Neural cell (in vitro differentiated cells): ENCODE measurements at regions not wholly inside any gene's neighbourhood (a gene's known extent, or its start where the extent isn't known, plus 50 kb on each side); places are given as distances from the start of the nearest gene placed in this dataset.

Experiments
- H2AFZ ChIP-seq: fragments of 200-600, 300-800 bp; sonication (generic), shearing (Covaris generic); 2 replicates; pipeline ENCODE4 v1.6.0; 2014; ENCODE audit warnings: low read depth, mild to moderate bottlenecking, antibody characterized with exemption, low read length, moderate library complexity
- H3F3A ChIP-seq: fragments of 200-600 bp; shearing (Covaris generic); 2 replicates; pipeline ENCODE4 v1.6.1; 2016; ENCODE audit warnings: mild to moderate bottlenecking, moderate library complexity, mixed read lengths, antibody characterized with exemption, low read length; ENCODE audit not compliant: insufficient read depth, poor library complexity, severe bottlenecking
- H3K27ac ChIP-seq: fragments of 200-600, 300-800 bp; sonication (generic), shearing (Covaris generic); 2 replicates; pipeline ENCODE4 v1.5.1; 2014; ENCODE audit warnings: mild to moderate bottlenecking, low read length, moderate library complexity
- H3K27me3 ChIP-seq: fragments of 300-800, 200-600 bp; sonication (generic), shearing (Covaris generic); 2 replicates; pipeline ENCODE4 v1.6.0; 2014; ENCODE audit warnings: mild to moderate bottlenecking, low read depth, low read length, moderate library complexity; ENCODE audit not compliant: insufficient read depth
- H3K36me3 ChIP-seq: fragments of 300-800, 200-600 bp; sonication (generic), shearing (Covaris generic); 2 replicates; pipeline ENCODE4 v1.5.1; 2014; ENCODE audit warnings: mild to moderate bottlenecking, antibody characterized with exemption, low read length, moderate library complexity; ENCODE audit not compliant: insufficient read depth
- H3K4me2 ChIP-seq: fragments of 300-800, 200-600 bp; sonication (generic), shearing (Covaris generic); 2 replicates; pipeline ENCODE4 v1.6.0; 2014; ENCODE audit warnings: mild to moderate bottlenecking, low read length
- H3K4me3 ChIP-seq: fragments of 300-800, 200-600 bp; sonication (generic), shearing (Covaris generic); 2 replicates; pipeline ENCODE4 v1.5.1; 2014; ENCODE audit warnings: mild to moderate bottlenecking, low read length, moderate library complexity
- H3K79me2 ChIP-seq: fragments of 200-600 bp; shearing (Covaris generic); replicated peaks from 2 replicates; pipeline ENCODE4 v1.6.0; 2014; ENCODE audit warnings: mild to moderate bottlenecking, low read length, moderate library complexity; ENCODE audit not compliant: insufficient read depth
- H3K9ac ChIP-seq: fragments of 300-800, 200-600 bp; sonication (generic), shearing (Covaris generic); 2 replicates; pipeline ENCODE4 v1.6.1; 2016; ENCODE audit warnings: mild to moderate bottlenecking, low read length, mixed read lengths
- H3K9me2 ChIP-seq: fragments of 200-600 bp; shearing (Covaris generic); 2 replicates; pipeline ENCODE4 v1.6.1; 2016; ENCODE audit warnings: mild to moderate bottlenecking, low read length, mixed read lengths; ENCODE audit not compliant: insufficient read depth
- H3K9me3 ChIP-seq: fragments of 200-600, 300-800 bp; sonication (generic), shearing (Covaris generic); 2 replicates; pipeline ENCODE4 v1.6.1; 2016; ENCODE audit warnings: mild to moderate bottlenecking, mixed run types, low read length, moderate library complexity, mixed read lengths
- H4K20me1 ChIP-seq: fragments of 200-600 bp; shearing (Covaris generic); 2 replicates; pipeline ENCODE4 v1.6.1; 2016; ENCODE audit warnings: mild to moderate bottlenecking, mixed run types; ENCODE audit not compliant: insufficient read depth
- EP300 ChIP-seq: fragments of 450-650 bp; conservative IDR thresholded peaks from 2 replicates; pipeline ENCODE4 v1.6.1; 2014; ENCODE audit warnings: antibody characterized with exemption, mild to moderate bottlenecking, moderate library complexity; ENCODE audit not compliant: poor library complexity, severe bottlenecking
- EZH2 ChIP-seq: fragments of 200-600, 300-800 bp; shearing (Covaris generic), sonication (generic); IDR thresholded peaks from 2 replicates; pipeline ENCODE4 v1.6.1; 2014; ENCODE audit warnings: antibody characterized with exemption, low read length, borderline replicate concordance, mild to moderate bottlenecking; ENCODE audit not compliant: insufficient read depth, poor library complexity, severe bottlenecking
- POLR2AphosphoS5 ChIP-seq: IDR thresholded peaks from 2 replicates; pipeline ENCODE4 v1.6.1; 2012
- RAD21 ChIP-seq: fragments of 450-650 bp; conservative IDR thresholded peaks from 2 replicates; pipeline ENCODE4 v1.6.1; 2014; ENCODE audit warnings: antibody characterized with exemption, mild to moderate bottlenecking, moderate library complexity
- SMC3 ChIP-seq: fragments of 450-650 bp; conservative IDR thresholded peaks from 2 replicates; pipeline ENCODE4 v1.6.1; 2014; ENCODE audit warnings: antibody characterized with exemption, mild to moderate bottlenecking, moderate library complexity; ENCODE audit not compliant: poor library complexity
- TAF1 ChIP-seq: IDR thresholded peaks from 2 replicates; pipeline ENCODE4 v1.6.1; 2012; ENCODE audit warnings: low read depth
- TF ChIP-seq, protein P1 (sequence below): fragments of 450-650 bp; IDR thresholded peaks from 2 replicates; pipeline ENCODE4 v1.5.1; 2014; ENCODE audit warnings: antibody characterized with exemption, mild to moderate bottlenecking, moderate library complexity; ENCODE audit not compliant: poor library complexity, severe bottlenecking
- TF ChIP-seq, protein P2 (sequence below): IDR thresholded peaks from 2 replicates; pipeline ENCODE4 v1.6.1; 2012; ENCODE audit warnings: borderline replicate concordance

DNA sequence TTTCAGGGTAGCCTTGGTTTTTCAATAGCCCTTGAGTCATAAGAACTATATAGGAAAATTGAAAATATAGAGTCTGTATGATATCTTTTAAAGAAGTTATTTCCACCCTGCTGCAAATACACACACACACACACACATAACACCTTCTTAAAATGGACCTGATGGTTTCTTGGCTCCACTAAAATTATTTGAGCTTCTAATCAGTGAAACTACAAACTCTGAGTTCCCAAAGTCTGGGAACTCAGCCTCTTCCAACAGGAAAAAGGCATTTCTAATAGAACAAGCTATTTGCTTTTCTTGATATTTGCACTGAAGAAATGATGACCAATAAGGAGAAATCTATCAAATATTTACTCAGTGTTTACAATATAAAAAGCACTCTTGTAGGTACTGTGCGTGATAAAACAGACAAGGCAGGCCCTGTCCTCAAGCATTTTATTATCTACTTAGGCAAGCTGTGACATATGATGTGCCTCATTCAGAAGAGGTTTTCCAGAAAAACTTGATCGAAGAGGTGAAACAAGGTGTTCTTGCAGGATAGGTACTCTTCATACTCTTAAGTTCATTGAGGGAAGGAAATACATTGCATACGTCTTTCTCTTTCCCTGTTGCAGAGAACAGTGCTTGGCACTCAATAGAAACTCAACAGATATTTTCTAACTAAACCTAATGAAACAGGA, 88.6 kb downstream of the MGST1 start:
- Histone ChIP-seq H3K9me3 (no peaks in the 10 kb centered on the region), H3K79me2 (no peaks in the 10 kb centered on the region), H3K27ac (no peak overlapping the region), H3K9me2 (no peaks in the 10 kb centered on the region), H2AFZ (no peak overlapping the region), H3K4me2 (no peak overlapping the region), H3K36me3 (no peaks in the 10 kb centered on the region), H3K27me3 (no peaks in the 10 kb centered on the region), H3K4me3 (no peak overlapping the region), H3K9ac (no peak overlapping the region), H3F3A (no peaks in the 10 kb centered on the region), H4K20me1 (no peaks in the 10 kb centered on the region)
- TF ChIP-seq SMC3 (no peak), TAF1 (no peak), RAD21 (no peak), POLR2AphosphoS5 (no peak), EP300 (no peak), EZH2 (no peak)
- TF ChIP-seq, protein P1, sequence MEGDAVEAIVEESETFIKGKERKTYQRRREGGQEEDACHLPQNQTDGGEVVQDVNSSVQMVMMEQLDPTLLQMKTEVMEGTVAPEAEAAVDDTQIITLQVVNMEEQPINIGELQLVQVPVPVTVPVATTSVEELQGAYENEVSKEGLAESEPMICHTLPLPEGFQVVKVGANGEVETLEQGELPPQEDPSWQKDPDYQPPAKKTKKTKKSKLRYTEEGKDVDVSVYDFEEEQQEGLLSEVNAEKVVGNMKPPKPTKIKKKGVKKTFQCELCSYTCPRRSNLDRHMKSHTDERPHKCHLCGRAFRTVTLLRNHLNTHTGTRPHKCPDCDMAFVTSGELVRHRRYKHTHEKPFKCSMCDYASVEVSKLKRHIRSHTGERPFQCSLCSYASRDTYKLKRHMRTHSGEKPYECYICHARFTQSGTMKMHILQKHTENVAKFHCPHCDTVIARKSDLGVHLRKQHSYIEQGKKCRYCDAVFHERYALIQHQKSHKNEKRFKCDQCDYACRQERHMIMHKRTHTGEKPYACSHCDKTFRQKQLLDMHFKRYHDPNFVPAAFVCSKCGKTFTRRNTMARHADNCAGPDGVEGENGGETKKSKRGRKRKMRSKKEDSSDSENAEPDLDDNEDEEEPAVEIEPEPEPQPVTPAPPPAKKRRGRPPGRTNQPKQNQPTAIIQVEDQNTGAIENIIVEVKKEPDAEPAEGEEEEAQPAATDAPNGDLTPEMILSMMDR, result no peak
- TF ChIP-seq, protein P2, sequence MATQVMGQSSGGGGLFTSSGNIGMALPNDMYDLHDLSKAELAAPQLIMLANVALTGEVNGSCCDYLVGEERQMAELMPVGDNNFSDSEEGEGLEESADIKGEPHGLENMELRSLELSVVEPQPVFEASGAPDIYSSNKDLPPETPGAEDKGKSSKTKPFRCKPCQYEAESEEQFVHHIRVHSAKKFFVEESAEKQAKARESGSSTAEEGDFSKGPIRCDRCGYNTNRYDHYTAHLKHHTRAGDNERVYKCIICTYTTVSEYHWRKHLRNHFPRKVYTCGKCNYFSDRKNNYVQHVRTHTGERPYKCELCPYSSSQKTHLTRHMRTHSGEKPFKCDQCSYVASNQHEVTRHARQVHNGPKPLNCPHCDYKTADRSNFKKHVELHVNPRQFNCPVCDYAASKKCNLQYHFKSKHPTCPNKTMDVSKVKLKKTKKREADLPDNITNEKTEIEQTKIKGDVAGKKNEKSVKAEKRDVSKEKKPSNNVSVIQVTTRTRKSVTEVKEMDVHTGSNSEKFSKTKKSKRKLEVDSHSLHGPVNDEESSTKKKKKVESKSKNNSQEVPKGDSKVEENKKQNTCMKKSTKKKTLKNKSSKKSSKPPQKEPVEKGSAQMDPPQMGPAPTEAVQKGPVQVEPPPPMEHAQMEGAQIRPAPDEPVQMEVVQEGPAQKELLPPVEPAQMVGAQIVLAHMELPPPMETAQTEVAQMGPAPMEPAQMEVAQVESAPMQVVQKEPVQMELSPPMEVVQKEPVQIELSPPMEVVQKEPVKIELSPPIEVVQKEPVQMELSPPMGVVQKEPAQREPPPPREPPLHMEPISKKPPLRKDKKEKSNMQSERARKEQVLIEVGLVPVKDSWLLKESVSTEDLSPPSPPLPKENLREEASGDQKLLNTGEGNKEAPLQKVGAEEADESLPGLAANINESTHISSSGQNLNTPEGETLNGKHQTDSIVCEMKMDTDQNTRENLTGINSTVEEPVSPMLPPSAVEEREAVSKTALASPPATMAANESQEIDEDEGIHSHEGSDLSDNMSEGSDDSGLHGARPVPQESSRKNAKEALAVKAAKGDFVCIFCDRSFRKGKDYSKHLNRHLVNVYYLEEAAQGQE, result no peak

DNA sequence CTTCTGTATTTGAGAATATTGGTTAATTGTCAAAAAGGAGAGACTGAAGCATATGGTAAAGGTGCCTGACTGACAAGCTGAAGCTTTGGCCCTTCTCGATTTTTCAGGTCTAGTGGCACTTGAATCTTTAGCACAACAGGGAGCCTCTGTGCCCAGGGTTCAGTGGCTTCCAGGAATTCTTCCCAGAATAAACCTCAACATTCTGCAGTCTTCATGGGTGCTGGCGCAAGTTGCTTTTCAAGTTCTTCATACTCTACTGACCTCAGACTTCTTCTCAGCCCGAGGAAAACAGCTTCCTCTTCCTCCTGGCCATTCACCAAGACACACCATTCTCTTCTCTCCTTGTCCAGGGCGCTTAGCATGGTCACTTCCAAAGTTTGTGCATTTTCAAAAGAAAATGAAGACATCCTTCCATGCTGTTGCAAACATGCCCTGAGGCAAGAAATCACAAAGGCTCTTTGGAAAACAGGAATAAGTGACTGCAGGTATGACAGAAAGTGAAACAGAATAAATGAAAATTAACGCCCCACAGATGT, 89.9 kb downstream of the MGST1 start:
- H3K4me2 ChIP-seq, result no peak overlapping the region
- H3K36me3 ChIP-seq, result no peaks in the 10 kb centered on the region
- H3K9ac ChIP-seq, result no peak overlapping the region
- H3K27ac ChIP-seq, result no peak overlapping the region
- H3K9me3 ChIP-seq, result no peaks in the 10 kb centered on the region
- H3K79me2 ChIP-seq, result no peaks in the 10 kb centered on the region
- no peaks in the 10 kb centered on the region for H3F3A ChIP-seq
- no peaks in the 10 kb centered on the region for H3K27me3 ChIP-seq
- H2AFZ ChIP-seq, result no peak overlapping the region
- H3K9me2 ChIP-seq, result no peaks in the 10 kb centered on the region
- TF ChIP-seq EZH2 (no peak), RAD21 (no peak), SMC3 (no peak), EP300 (no peak), POLR2AphosphoS5 (no peak), TAF1 (no peak)
- TF ChIP-seq, protein P2, result no peak
- TF ChIP-seq, protein P1, result no peak
- no peaks in the 10 kb centered on the region for H4K20me1 ChIP-seq
- H3K4me3 ChIP-seq, result no peak overlapping the region
